HL-60 (cell line): ENCODE measurements at regions not wholly inside any gene's neighbourhood (a gene's known extent, or its start where the extent isn't known, plus 50 kb on each side); places are given as distances from the start of the nearest gene placed in this dataset.

Source experiments
- DNase-seq, 2 experiments: peaks; one replicate each; pipeline ENCODE4 v3.0.0-alpha.2; 2010 to 2020; ENCODE audit warnings: low read depth in 1 of 2, low spot score in 1 of 2
- H3K27ac ChIP-seq: fragments of 250-450 bp; sonication (Bioruptor Pico); replicated peaks from 2 replicates; pipeline ENCODE4 v1.5.1; 2020; ENCODE audit warnings: mild to moderate bottlenecking, moderate library complexity
- H3K27me3 ChIP-seq: fragments of 250-450 bp; sonication (Bioruptor Pico); 2 replicates; pipeline ENCODE4 v1.5.1; 2021; ENCODE audit warnings: mild to moderate bottlenecking, moderate library complexity; ENCODE audit not compliant: insufficient read depth, poor library complexity, severe bottlenecking
- H3K4me3 ChIP-seq: replicated peaks from 2 replicates; pipeline ENCODE4 v1.5.1; 2011; ENCODE audit warnings: mild to moderate bottlenecking, control low read depth, low read length; ENCODE audit not compliant: insufficient read depth
- GABPA ChIP-seq: IDR thresholded peaks from 2 replicates; pipeline ENCODE4 v1.6.1; 2012; ENCODE audit warnings: low read depth
- POLR2AphosphoS5 ChIP-seq: IDR thresholded peaks from 2 replicates; pipeline ENCODE4 v1.6.1; 2012; ENCODE audit warnings: low read depth
- REST ChIP-seq: IDR thresholded peaks from 2 replicates; pipeline ENCODE4 v1.6.1; 2012; ENCODE audit warnings: low read depth; ENCODE audit not compliant: insufficient replicate concordance
- SPI1 ChIP-seq: IDR thresholded peaks from 2 replicates; pipeline ENCODE4 v1.6.1; 2012; ENCODE audit warnings: low read depth, mild to moderate bottlenecking, borderline replicate concordance
- TF ChIP-seq, protein P1 (sequence below): IDR thresholded peaks from one replicate; pipeline ENCODE4 v1.5.1; 2011; ENCODE audit warnings: low read length, control low read depth, inconsistent platforms; ENCODE audit not compliant: insufficient read depth

- TF ChIP-seq GABPA (no peak), SPI1 (no peak), POLR2AphosphoS5 (no peak), REST (no peak)
- TF ChIP-seq, protein P1, sequence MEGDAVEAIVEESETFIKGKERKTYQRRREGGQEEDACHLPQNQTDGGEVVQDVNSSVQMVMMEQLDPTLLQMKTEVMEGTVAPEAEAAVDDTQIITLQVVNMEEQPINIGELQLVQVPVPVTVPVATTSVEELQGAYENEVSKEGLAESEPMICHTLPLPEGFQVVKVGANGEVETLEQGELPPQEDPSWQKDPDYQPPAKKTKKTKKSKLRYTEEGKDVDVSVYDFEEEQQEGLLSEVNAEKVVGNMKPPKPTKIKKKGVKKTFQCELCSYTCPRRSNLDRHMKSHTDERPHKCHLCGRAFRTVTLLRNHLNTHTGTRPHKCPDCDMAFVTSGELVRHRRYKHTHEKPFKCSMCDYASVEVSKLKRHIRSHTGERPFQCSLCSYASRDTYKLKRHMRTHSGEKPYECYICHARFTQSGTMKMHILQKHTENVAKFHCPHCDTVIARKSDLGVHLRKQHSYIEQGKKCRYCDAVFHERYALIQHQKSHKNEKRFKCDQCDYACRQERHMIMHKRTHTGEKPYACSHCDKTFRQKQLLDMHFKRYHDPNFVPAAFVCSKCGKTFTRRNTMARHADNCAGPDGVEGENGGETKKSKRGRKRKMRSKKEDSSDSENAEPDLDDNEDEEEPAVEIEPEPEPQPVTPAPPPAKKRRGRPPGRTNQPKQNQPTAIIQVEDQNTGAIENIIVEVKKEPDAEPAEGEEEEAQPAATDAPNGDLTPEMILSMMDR = no peak
- no peak overlapping the region for H3K4me3 ChIP-seq
- H3K27ac ChIP-seq = no peak overlapping the region
- no peak for DNase-seq
- no peaks in the 10 kb centered on the region for H3K27me3 ChIP-seq
Measured at GRCh38 chr17:13160296-13160695, 142.5 kb upstream of the ELAC2 start.

- Histone ChIP-seq H3K27ac (no peak overlapping the region), H3K27me3 (no peaks in the 10 kb centered on the region), H3K4me3 (no peak overlapping the region)
- no peak for TF ChIP-seq GABPA
- TF ChIP-seq POLR2AphosphoS5 = no peak
- TF ChIP-seq SPI1 = no peak
- TF ChIP-seq REST = no peak
- TF ChIP-seq, protein P1 = no peak
- no peak for DNase-seq
Measured at GRCh38 chr17:13158494-13159240, 140.8 kb upstream of the ELAC2 start.

DNA sequence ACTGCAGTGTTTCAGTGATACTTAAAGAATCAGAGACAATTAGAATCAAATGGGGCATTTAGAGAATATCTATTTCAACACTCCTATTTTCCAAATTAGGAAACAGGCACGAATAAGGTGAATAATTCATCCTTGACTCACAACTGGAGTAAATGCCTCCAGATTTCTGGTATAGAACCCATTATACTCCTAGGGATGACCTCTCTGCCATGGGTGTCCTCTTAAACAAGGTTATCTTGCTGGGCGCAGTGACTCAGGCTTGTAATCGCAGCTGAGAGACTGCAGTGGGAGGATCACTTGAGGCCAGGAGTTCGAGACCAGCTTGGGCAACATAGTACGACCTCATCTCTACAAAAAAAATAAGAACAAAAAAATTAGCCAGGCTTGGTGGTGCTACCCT lies 139.8 kb upstream of the ELAC2 start:
- no peak for DNase-seq
- Histone ChIP-seq H3K27me3 (no peaks in the 10 kb centered on the region), H3K27ac (no peak overlapping the region)

More for the DNA sequence above, 139.8 kb upstream of the ELAC2 start:
- no peak overlapping the region for H3K4me3 ChIP-seq
- TF ChIP-seq, protein P1 = no peak
- TF ChIP-seq SPI1 (no peak), GABPA (no peak), POLR2AphosphoS5 (no peak), REST (no peak)
